GM12878 (cell line): ENCODE measurements at regions not wholly inside any gene's neighbourhood (a gene's known extent, or its start where the extent isn't known, plus 50 kb on each side); places are given as distances from the start of the nearest gene placed in this dataset.

Source experiments
- ATAC-seq: fragments of 200-7000 bp; cut with Tn5 transposase; 3 replicates; pipeline ENCODE4 v1.9.1; 2020; ENCODE audit warnings: mild to moderate bottlenecking, moderate library complexity
- BruUV-seq: library from RNA; stranded (reverse); fragments of 400-500 nt; replicated peaks from 2 replicates; lab custom pipeline; 2021; lab: Mats Ljungman, UMichigan
- CTCF ChIA-PET: fragments of 300-600 bp; sonication (Branson Sonifier 250); formaldehyde crosslinking; extraction: SDS; loops from one replicate; lab custom pipeline; 2021; ENCODE audit warnings: inconsistent platforms; lab: Yijun Ruan, JAX
- POLR2A ChIA-PET: fragments of 350-600 bp; formaldehyde crosslinking; extraction: SDS; loops from one replicate; lab custom pipeline; 2021; ENCODE audit warnings: inconsistent platforms; lab: Charles Lee
- RAD21 ChIA-PET: fragments of 300-600 bp; sonication (Branson Sonifier 250); formaldehyde crosslinking; loops from one replicate; lab custom pipeline; 2023; ENCODE audit warnings: antibody characterized with exemption; ENCODE audit not compliant: unreplicated experiment; lab: Charles Lee
- SMC1A ChIA-PET: fragments of 300-600 bp; sonication (Branson Sonifier 250); formaldehyde crosslinking; loops from one replicate; lab custom pipeline; 2023; ENCODE audit not compliant: unreplicated experiment, uncharacterized antibody; lab: Charles Lee
- DNase-seq: peaks from one replicate; pipeline ENCODE4 v3.0.0-alpha.2; 2011; ENCODE audit warnings: low read depth, low spot score
- FAIRE-seq: peaks from 3 replicates; lab custom pipeline; 2011; peaks lifted over from hg19 to GRCh38; lab: Jason Lieb, UNC
- H2AFZ ChIP-seq: 2 replicates; pipeline ENCODE4 v1.6.0; 2011; ENCODE audit warnings: low read depth, low read length, control low read depth; ENCODE audit not compliant: control insufficient read depth
- H3K27ac ChIP-seq: 2 replicates; pipeline ENCODE4 v1.5.1; 2011; ENCODE audit warnings: control low read depth; ENCODE audit not compliant: control insufficient read depth, insufficient read depth
- H3K27me3 ChIP-seq, 2 experiments: replicated peaks in 1 of 2; 2 replicates each; pipeline versions ENCODE4 v1.6.0 to v1.6.1; 2011; ENCODE audit warnings: low read length in 1 of 2; ENCODE audit not compliant: control insufficient read depth in 2 of 2, insufficient read depth in 2 of 2
- H3K36me3 ChIP-seq, 2 experiments: 2 replicates each; pipeline ENCODE4 v1.5.1; 2011; ENCODE audit warnings: low read length in 1 of 2; ENCODE audit not compliant: control insufficient read depth in 2 of 2, insufficient read depth in 2 of 2
- H3K4me1 ChIP-seq: 2 replicates; pipeline ENCODE4 v1.6.1; 2011; ENCODE audit warnings: mild to moderate bottlenecking, low read length, moderate library complexity, mixed read lengths; ENCODE audit not compliant: control insufficient read depth, insufficient read depth
- H3K4me2 ChIP-seq: 2 replicates; pipeline ENCODE4 v1.6.0; 2011; ENCODE audit warnings: control low read depth; ENCODE audit not compliant: control insufficient read depth, insufficient read depth
- H3K4me3 ChIP-seq: fragments of 200-600 bp; sonication (generic); 2 replicates; pipeline ENCODE4 v1.5.1; 2016
- H3K79me2 ChIP-seq: 2 replicates; pipeline ENCODE4 v1.6.0; 2011; ENCODE audit warnings: low read length; ENCODE audit not compliant: control insufficient read depth, insufficient read depth
- H3K9ac ChIP-seq: 2 replicates; pipeline ENCODE4 v1.8.0; 2011; ENCODE audit warnings: low read length, control low read depth, mixed read lengths; ENCODE audit not compliant: control insufficient read depth, insufficient read depth
- H3K9me3 ChIP-seq: replicated peaks from 3 replicates; pipeline ENCODE4 v1.5.1; 2011; ENCODE audit warnings: mild to moderate bottlenecking, low read length; ENCODE audit not compliant: control insufficient read depth, insufficient read depth
- H4K20me1 ChIP-seq: 2 replicates; pipeline ENCODE4 v1.6.0; 2011; ENCODE audit not compliant: control insufficient read depth, insufficient read depth
- BMI1 ChIP-seq: fragments of 450-650 bp; IDR thresholded peaks from 2 replicates; pipeline ENCODE4 v1.6.1; 2016; ENCODE audit warnings: mild to moderate bottlenecking, moderate library complexity, borderline replicate concordance
- CEBPB ChIP-seq, 2 experiments: fragments of 150-350 bp in 1 of 2; IDR thresholded peaks; 2 replicates each; pipeline ENCODE4 v1.6.1; 2012 to 2014; ENCODE audit warnings: low read depth in 2 of 2, low read length in 2 of 2, borderline replicate concordance in 1 of 2, inconsistent platforms in 1 of 2
- STAT3 ChIP-seq: IDR thresholded peaks from 2 replicates; pipeline ENCODE4 v1.6.1; 2011; ENCODE audit warnings: low read depth, low read length, improper control_type of control experiment
- WGBS: methylation state at CpG from one replicate; pipeline ENCODE4 v1.1.6; 2016; ENCODE audit warnings: low lambda C conversion rate; ENCODE audit not compliant: insufficient replicate concordance, insufficient coverage; ENCODE audit errors: missing lambda C conversion rate; 5-methylcytosine and 5-hydroxymethylcytosine counted together
- in situ Hi-C: fragments of 300-500 bp; cut with MboI; formaldehyde crosslinking; loops from 9 replicates; pipeline ENCODE4 v1.14.3; 2018; ENCODE audit warnings: mixed read lengths
- intact Hi-C: fragments of 100-400 bp; cut with micrococcal nuclease; formaldehyde crosslinking; loops from one replicate; pipeline ENCODE4 v1.14.2; 2022; ENCODE audit not compliant: unreplicated experiment
- TF ChIP-seq, protein P1 (sequence below): fragments of 450-650 bp; IDR thresholded peaks from 2 replicates; pipeline ENCODE4 v1.6.1; 2017; ENCODE audit warnings: mild to moderate bottlenecking, moderate library complexity

- ATAC-seq (no peak), FAIRE-seq (no peak), DNase-seq (no peak)
- in situ Hi-C loops, result no loop called here
- H3K9me3 ChIP-seq, result no peaks in the 10 kb centered on the region
- no peaks in the 10 kb centered on the region for H3K27me3 ChIP-seq
- RAD21 ChIA-PET, result no interaction called here
- no peak overlapping the region for H3K4me2 ChIP-seq
- BruUV-seq, result no TSS peak
- no peak overlapping the region for H2AFZ ChIP-seq
- no peaks in the 10 kb centered on the region for H4K20me1 ChIP-seq
- H3K4me3 ChIP-seq, result no peak overlapping the region
- no peaks in the 10 kb centered on the region for H3K4me1 ChIP-seq
- SMC1A ChIA-PET, result no interaction called here
- H3K27ac ChIP-seq, result no peak overlapping the region
- H3K9ac ChIP-seq, result no peak overlapping the region
- no peaks in the 10 kb centered on the region for H3K36me3 ChIP-seq
- CTCF ChIA-PET, result no interaction called here
- TF ChIP-seq CEBPB (IDR thresholded peaks at IDR 0.05; ENCODE audit: borderline replicate concordance in 1 of 2, low read depth in 2 of 2, low read length in 2 of 2) (no peak), BMI1 (no peak), STAT3 (no peak)
- TF ChIP-seq, protein P1, sequence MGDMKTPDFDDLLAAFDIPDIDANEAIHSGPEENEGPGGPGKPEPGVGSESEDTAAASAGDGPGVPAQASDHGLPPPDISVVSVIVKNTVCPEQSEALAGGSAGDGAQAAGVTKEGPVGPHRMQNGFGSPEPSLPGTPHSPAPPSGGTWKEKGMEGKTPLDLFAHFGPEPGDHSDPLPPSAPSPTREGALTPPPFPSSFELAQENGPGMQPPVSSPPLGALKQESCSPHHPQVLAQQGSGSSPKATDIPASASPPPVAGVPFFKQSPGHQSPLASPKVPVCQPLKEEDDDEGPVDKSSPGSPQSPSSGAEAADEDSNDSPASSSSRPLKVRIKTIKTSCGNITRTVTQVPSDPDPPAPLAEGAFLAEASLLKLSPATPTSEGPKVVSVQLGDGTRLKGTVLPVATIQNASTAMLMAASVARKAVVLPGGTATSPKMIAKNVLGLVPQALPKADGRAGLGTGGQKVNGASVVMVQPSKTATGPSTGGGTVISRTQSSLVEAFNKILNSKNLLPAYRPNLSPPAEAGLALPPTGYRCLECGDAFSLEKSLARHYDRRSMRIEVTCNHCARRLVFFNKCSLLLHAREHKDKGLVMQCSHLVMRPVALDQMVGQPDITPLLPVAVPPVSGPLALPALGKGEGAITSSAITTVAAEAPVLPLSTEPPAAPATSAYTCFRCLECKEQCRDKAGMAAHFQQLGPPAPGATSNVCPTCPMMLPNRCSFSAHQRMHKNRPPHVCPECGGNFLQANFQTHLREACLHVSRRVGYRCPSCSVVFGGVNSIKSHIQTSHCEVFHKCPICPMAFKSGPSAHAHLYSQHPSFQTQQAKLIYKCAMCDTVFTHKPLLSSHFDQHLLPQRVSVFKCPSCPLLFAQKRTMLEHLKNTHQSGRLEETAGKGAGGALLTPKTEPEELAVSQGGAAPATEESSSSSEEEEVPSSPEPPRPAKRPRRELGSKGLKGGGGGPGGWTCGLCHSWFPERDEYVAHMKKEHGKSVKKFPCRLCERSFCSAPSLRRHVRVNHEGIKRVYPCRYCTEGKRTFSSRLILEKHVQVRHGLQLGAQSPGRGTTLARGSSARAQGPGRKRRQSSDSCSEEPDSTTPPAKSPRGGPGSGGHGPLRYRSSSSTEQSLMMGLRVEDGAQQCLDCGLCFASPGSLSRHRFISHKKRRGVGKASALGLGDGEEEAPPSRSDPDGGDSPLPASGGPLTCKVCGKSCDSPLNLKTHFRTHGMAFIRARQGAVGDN, result no peak
- H3K79me2 ChIP-seq, result no peaks in the 10 kb centered on the region
- WGBS, result 5% methylated on average over 1 of the region's 1 CpG
- POLR2A ChIA-PET, result no interaction called here
- intact Hi-C loops, result no loop called here
These were observed 427.4 kb upstream of the FLRT2 start for GRCh38 chr14:85102591-85102990.
